Astrocyte of the spinal cord (primary cell): ENCODE measurements at regions not wholly inside any gene's neighbourhood (a gene's known extent, or its start where the extent isn't known, plus 50 kb on each side); places are given as distances from the start of the nearest gene placed in this dataset.
A peak's percentile ranks its signal among the peaks of the same experiment; 100 is the strongest.
"Not testable (repeated sequence)": the region's sequence is repeated elsewhere in the genome, so short reads cannot be mapped to it uniquely, and the experiment has no call there.

Experiments
- DNase-seq: peaks from one replicate; pipeline ENCODE4 v3.0.0; 2011; ENCODE audit warnings: low read depth, low spot score
- H3K4me3 ChIP-seq: 2 replicates; pipeline ENCODE4 v1.5.1; 2011; ENCODE audit warnings: low read depth, mild to moderate bottlenecking, low read length, moderate library complexity
- in situ Hi-C: cut with HindIII; loops from 2 replicates; pipeline ENCODE4 v1.10.0; 2017; ENCODE audit warnings: low sequenced_read_pairs
- TF ChIP-seq, protein P1 (sequence below): IDR thresholded peaks from 2 replicates; pipeline ENCODE4 v1.5.1; 2012; ENCODE audit warnings: low read depth, mild to moderate bottlenecking, low read length, inconsistent platforms

DNA sequence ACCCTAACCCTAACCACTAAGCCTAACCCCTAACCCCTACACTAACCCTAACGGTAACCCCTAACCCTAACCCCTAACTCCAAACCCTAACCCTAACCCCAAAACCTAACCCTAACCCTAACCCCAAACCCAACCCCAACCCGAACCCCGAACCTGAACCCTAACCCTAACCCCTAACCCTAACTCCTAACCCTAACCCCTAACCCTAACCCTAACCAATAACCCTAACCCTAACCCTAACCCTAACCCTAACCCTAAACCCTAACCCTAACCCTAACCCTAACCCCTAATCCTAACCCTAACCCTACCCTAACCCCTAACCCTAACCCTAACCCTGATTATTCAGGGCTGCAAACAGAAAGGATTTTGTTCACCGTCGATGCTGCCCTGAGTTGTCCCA, 144.6 kb upstream of the DUSP22 start:
- H3K4me3 ChIP-seq, in situ Hi-C loops, DNase-seq: not testable (repeated sequence)

DNA sequence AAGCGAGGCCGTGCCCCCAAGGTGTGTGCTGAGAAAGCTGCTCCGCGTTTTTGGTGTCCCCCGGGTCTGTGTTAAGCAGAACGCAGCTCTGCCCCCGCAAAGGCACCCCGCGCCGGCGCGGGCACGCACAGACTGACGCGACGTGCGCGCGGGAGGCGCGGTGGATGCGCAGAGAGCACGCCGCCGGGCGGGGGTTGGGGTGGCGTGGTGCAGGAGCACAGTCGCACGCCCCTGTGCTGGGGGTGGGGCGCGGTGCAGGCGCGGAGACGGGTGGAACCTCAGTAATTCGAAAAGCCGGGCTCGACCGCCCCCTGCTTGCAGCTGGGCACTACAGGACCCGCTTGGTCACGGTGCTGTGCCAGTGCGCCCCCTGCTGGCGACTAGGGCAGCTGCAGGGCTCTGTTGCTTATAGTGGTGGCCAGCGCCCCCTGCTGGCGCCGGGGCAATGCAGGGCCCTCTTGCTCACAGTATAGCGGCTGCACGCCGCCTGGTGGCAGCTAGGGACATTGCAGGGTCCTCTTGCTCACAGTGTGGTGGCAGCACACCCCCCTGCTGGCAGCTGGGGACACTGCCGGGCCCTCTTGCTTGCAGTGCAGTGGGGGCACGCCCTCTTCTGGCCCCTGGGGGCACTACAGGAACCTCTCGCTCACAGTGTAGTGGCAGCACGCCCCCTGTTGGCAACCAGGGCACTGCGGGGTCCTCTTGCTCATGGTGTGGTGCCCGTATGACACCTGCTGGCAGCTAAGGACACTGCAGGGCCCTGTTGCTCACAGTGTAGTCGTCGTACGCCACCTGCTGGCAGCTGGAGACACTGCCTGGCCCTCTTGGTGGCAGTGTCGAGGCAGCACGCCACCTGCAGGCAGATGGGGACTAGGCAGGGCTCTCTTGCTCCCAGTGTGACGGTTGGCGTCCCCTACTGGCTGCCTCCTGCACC, 144.0 kb upstream of the DUSP22 start:
- in situ Hi-C loops, H3K4me3 ChIP-seq, DNase-seq: not testable (repeated sequence)
- TF ChIP-seq, protein P1, sequence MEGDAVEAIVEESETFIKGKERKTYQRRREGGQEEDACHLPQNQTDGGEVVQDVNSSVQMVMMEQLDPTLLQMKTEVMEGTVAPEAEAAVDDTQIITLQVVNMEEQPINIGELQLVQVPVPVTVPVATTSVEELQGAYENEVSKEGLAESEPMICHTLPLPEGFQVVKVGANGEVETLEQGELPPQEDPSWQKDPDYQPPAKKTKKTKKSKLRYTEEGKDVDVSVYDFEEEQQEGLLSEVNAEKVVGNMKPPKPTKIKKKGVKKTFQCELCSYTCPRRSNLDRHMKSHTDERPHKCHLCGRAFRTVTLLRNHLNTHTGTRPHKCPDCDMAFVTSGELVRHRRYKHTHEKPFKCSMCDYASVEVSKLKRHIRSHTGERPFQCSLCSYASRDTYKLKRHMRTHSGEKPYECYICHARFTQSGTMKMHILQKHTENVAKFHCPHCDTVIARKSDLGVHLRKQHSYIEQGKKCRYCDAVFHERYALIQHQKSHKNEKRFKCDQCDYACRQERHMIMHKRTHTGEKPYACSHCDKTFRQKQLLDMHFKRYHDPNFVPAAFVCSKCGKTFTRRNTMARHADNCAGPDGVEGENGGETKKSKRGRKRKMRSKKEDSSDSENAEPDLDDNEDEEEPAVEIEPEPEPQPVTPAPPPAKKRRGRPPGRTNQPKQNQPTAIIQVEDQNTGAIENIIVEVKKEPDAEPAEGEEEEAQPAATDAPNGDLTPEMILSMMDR: peak; percentile 21

DNA sequence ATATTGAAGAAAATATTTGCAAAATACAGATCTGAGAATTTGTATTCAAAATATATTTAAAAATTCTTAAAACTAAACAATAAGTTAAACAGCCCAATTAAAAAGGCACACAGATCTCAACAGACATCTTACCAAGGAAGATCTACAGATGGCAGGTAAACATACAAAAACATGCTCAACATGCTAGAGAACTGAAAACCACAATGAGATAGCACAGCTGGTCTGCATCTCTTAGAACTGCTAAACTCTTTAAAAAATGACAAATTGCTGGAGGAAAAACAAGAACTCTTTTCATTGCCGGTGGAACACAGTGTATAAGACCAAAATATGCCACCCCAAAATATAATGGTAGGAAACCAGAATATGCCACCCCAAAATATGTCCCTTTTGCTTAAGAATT, 142.1 kb upstream of the DUSP22 start:
- DNase-seq, H3K4me3 ChIP-seq, in situ Hi-C loops: not testable (repeated sequence)

DNA sequence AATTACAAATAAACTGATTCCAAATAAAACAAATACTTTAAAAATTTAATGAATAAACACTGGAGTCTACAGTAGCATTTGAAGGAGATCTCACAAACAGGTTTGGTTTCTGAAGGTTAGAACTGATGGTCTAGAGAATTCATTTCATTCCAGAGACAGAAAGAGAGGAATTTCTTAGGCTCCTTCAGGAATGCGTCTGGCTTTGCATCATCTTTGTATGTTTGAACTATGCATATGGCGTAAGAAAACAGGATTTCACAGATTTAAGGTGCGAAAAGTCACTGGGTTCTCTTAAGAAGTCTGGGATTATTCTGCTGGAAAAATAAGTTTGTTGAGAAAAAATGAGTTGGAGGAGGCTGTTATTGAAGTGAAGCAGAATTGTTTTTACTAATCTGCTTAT, 139.9 kb upstream of the DUSP22 start:
- H3K4me3 ChIP-seq, DNase-seq, in situ Hi-C loops: not testable (repeated sequence)

DNA sequence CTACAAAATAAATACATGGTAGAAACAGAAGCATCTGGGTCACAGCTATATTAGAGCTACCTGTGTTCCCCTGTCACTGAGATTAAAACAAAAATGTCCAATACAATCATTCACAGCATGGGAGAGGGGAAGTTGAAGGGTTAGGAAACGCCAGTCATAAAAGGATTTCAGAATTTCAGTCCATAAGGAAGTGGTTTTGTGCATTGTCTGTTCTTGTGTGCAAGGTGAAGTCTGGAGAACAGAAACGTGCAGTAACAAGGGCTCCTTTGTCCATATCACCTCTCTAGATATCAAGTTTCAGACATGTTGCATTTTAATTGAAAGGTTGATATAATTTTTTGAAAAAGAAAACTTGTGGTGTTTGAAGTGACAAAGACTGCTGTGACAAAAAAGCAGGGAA, 139.3 kb upstream of the DUSP22 start:
- H3K4me3 ChIP-seq, DNase-seq, in situ Hi-C loops: not testable (repeated sequence)

DNA sequence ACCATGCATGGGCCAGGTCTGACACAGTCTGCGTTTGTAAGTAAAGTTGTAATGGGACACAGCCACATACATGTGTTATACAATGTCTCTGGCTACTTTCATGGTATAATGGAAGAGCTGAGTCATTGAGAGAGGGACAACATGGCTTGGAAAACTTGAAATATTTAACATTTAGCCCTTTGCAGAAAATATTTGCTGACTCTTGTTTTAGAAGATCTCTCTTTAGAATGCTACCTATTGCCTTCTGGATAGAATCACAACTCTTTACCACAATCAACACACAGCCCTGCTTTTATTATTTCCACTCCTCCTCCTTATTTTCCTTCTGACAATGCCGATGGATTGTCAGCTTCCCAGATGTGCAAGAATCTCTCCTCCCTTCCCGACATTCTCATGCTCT, 138.4 kb upstream of the DUSP22 start:
- H3K4me3 ChIP-seq, DNase-seq, in situ Hi-C loops: not testable (repeated sequence)

DNA sequence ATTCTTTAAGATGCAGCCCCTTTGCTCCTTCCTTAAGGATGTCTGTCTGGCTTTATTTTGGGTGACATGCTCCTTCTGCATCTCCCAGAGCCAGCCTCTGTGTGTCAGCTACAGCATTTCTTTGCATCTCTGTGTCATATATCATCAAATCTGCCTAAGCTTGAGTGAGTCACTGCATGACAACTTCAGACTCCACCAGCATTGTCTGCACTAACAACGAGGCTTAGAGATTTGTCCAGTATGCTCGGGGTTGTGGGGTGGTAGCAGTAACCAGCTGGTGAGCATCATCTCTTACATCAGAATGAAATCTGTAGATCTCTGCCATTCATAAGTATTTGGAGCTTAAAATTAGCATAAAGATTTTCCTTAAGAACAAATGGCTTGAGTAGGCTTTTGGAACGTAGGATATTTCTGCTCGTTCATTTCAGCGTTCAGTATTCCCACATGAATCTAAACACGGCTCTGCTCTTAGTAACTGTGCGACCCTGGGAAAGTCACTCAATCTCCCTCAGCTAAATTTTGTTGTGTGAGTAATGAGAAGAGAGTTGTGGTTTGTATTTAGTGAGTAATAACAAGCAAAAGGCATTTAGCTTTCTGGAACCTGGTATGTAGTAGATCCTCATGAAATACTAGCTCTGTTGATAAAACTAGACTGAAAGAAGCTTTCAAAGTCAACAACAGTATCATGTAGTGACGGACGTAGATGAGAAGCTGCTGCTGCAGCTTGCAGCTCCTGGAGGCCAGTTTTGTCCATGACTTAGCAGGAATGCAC, 137.8 kb upstream of the DUSP22 start:
- DNase-seq, in situ Hi-C loops, H3K4me3 ChIP-seq: not testable (repeated sequence)

DNA sequence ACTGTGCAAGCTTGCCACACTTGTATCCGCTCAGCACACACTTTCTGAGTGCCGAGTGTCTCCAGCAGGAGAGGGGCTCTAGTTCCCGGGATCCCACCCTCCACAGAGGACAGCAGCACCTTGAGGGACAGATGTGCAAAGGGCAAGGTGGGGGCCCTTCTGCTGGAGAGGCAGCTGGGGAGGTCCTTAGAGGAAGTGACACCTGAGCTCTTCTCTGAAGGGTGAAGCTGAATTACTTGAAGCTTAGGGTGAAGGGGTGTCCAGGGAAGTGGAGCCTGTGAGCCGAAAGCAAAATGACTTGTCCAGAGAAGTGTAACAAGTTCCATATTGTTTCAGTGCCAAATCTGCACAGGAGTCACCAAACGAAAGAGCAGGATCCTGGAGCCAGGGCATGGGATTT, 136.3 kb upstream of the DUSP22 start:
- H3K4me3 ChIP-seq: no peak overlapping the region
- in situ Hi-C loops: no loop called here
- DNase-seq: no peak
- TF ChIP-seq, protein P1: no peak

DNA sequence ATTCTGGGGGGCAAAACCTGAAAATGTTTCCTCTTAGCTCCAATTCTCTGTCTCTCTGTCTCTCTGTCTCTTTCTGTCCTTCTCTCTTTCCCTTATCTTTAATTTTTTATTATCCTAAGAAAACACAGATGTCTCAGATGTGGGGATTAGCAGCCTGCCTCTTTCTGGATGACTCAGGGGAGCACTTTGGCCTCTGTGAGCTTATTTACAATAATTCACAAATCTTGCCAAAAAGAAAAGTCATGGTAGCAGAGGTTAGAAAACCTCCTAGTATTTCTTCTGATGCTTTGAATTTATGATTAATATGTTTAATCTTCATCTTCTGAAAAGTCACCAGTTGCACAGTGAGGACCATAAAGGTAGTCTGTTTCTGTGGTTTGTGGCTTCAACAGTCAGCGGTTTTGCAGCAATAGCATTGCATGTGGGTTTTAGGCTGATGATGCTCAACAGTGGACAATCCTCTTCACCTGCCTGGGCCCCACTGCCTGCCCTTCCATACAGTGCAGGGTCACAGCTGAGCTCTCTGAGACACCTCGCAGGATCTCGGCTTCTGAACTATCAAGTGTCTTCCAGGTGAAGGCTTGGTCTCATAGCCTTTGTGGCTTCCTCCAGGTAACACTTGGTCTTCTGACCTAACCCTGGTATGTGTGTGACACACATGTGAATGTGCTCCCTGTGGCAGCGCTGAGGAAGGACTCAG, 135.7 kb upstream of the DUSP22 start:
- in situ Hi-C loops, DNase-seq, H3K4me3 ChIP-seq: not testable (repeated sequence)

DNA sequence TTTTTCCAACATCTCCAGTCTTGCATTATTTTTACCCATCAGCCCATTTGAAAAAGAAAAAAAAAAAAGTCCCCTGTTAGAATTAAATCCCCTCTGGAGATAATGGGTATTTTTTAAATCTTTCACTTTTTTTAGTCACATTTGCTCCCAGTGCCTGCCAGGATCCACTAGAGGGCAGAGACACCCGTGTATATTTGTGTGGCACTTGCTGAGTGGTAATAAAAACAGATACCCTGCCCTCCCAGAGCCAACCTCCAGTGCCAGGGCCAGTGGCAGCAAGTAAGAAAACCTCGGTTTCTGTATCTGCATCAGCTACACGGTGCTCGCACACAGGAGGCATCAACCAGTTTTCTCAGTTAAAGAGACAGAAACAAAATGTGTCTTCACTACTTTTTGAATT, 135.1 kb upstream of the DUSP22 start:
- in situ Hi-C loops, H3K4me3 ChIP-seq, DNase-seq: not testable (repeated sequence)

DNA sequence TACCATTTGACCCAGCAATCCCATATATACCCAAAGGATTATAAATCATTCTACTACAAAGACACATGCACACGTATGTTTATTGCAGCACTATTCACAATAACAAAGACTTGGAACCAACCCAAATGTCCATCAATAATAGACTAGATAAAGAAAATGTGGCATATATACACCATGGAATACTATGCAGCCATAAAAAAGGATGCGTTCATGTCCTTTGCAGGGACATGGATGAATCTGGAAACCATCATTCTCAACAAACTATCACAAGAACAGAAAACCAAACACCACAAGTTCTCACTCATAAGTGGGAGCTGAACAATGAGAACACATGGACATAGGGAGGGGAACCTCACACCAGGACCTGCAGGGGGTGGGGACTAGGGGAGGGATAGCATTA, 130.6 kb upstream of the DUSP22 start:
- DNase-seq, H3K4me3 ChIP-seq, in situ Hi-C loops: not testable (repeated sequence)
